Colonic mucosa (tissue), 4 donors: ENCODE measurements at regions not wholly inside any gene's neighbourhood (a gene's known extent, or its start where the extent isn't known, plus 50 kb on each side); places are given as distances from the start of the nearest gene placed in this dataset.

Experiments used
- DNase-seq: peaks from one replicate; pipeline ENCODE4 v3.0.0-alpha.2; 2020
- H3K27ac ChIP-seq: fragments of 200-600 bp; one replicate; pipeline ENCODE4 v1.8.0; 2021
- H3K27me3 ChIP-seq: fragments of 200-600 bp; one replicate; pipeline ENCODE4 v1.8.0; 2021
- H3K36me3 ChIP-seq: fragments of 200-600 bp; one replicate; pipeline ENCODE4 v1.8.0; 2021
- H3K4me1 ChIP-seq: fragments of 200-600 bp; one replicate; pipeline ENCODE4 v1.8.0; 2021; ENCODE audit warnings: mild to moderate bottlenecking
- H3K4me3 ChIP-seq: fragments of 200-600 bp; one replicate; pipeline ENCODE4 v1.8.0; 2021
- H3K9ac ChIP-seq, 2 donors: one replicate each; pipeline ENCODE4 v1.7.0; 2013; ENCODE audit warnings: control low read depth in 2 of 2, low read depth in 2 of 2, low read length in 2 of 2
- H3K9me3 ChIP-seq: fragments of 200-600 bp; one replicate; pipeline ENCODE4 v1.8.0; 2021
- CTCF ChIP-seq: fragments of 200-600 bp; IDR thresholded peaks from one replicate; pipeline ENCODE4 v1.8.0; 2022; ENCODE audit warnings: antibody characterized with exemption, mild to moderate bottlenecking
- intact Hi-C: fragments of 100-400 bp; cut with DNase I; formaldehyde crosslinking; loops from one replicate; pipeline ENCODE4 v1.14.1; 2022
- donor health status: healthy.
- donor health status: DM: no; HTN: no; CAD: no.
- donor health status: DM: no; HTN: no; CAD: no.

GRCh38 chr4:53764761-53765490 is 173.6 kb upstream of the LNX1 start:
- no peaks in the 10 kb centered on the region for H3K4me1 ChIP-seq
- TF ChIP-seq CTCF = no peak
- H3K27me3 ChIP-seq = no peaks in the 10 kb centered on the region
- DNase-seq = no peak
- H3K9me3 ChIP-seq = no peaks in the 10 kb centered on the region
- peak overlapping the region; percentile 6 for H3K27ac ChIP-seq
- H3K9ac ChIP-seq = no peak overlapping the region
- no peak overlapping the region for H3K4me3 ChIP-seq
- intact Hi-C loops = no loop called here
- H3K36me3 ChIP-seq = no peaks in the 10 kb centered on the region

- Histone ChIP-seq H3K4me1 (no peaks in the 10 kb centered on the region), H3K27me3 (no peaks in the 10 kb centered on the region), H3K36me3 (no peaks in the 10 kb centered on the region), H3K27ac (no peak overlapping the region), H3K4me3 (no peak overlapping the region), H3K9ac (no peak overlapping the region), H3K9me3 (no peaks in the 10 kb centered on the region)
- no peak for TF ChIP-seq CTCF
- DNase-seq = no peak
- intact Hi-C loops = no loop called here
Observed at GRCh38 chr4:53763813-53764597, 172.7 kb upstream of the LNX1 start.

- no peak for DNase-seq
- Histone ChIP-seq H3K9me3 (no peaks in the 10 kb centered on the region), H3K27ac (no peak overlapping the region), H3K9ac (no peak overlapping the region), H3K4me3 (no peak overlapping the region), H3K4me1 (no peaks in the 10 kb centered on the region), H3K27me3 (no peaks in the 10 kb centered on the region), H3K36me3 (no peaks in the 10 kb centered on the region)
- intact Hi-C loops = no loop called here
- no peak for TF ChIP-seq CTCF
Observed at GRCh38 chr4:53755656-53756055, 164.4 kb upstream of the LNX1 start.

GRCh38 chr4:53752124-53752523 is 160.8 kb upstream of the LNX1 start:
- intact Hi-C loops = no loop called here
- Histone ChIP-seq H3K4me1 (no peaks in the 10 kb centered on the region), H3K9me3 (no peaks in the 10 kb centered on the region), H3K36me3 (no peaks in the 10 kb centered on the region), H3K27me3 (no peaks in the 10 kb centered on the region), H3K9ac (no peak overlapping the region), H3K27ac (no peak overlapping the region), H3K4me3 (no peak overlapping the region)
- no peak for DNase-seq
- TF ChIP-seq CTCF = no peak

- Histone ChIP-seq H3K9ac (no peak overlapping the region), H3K36me3 (no peaks in the 10 kb centered on the region), H3K4me1 (no peaks in the 10 kb centered on the region), H3K27me3 (no peaks in the 10 kb centered on the region), H3K9me3 (no peaks in the 10 kb centered on the region), H3K4me3 (no peak overlapping the region), H3K27ac (no peak overlapping the region)
- intact Hi-C loops = no loop called here
- TF ChIP-seq CTCF = no peak
- DNase-seq = no peak
Observed at GRCh38 chr4:53748328-53748772, 157.1 kb upstream of the LNX1 start.
